ENCODE measurements at regions not wholly inside any gene's neighbourhood (a gene's known extent, or its start where the extent isn't known, plus 50 kb on each side); places are given as distances from the start of the nearest gene placed in this dataset.

- TF ChIP-seq, protein P1, sequence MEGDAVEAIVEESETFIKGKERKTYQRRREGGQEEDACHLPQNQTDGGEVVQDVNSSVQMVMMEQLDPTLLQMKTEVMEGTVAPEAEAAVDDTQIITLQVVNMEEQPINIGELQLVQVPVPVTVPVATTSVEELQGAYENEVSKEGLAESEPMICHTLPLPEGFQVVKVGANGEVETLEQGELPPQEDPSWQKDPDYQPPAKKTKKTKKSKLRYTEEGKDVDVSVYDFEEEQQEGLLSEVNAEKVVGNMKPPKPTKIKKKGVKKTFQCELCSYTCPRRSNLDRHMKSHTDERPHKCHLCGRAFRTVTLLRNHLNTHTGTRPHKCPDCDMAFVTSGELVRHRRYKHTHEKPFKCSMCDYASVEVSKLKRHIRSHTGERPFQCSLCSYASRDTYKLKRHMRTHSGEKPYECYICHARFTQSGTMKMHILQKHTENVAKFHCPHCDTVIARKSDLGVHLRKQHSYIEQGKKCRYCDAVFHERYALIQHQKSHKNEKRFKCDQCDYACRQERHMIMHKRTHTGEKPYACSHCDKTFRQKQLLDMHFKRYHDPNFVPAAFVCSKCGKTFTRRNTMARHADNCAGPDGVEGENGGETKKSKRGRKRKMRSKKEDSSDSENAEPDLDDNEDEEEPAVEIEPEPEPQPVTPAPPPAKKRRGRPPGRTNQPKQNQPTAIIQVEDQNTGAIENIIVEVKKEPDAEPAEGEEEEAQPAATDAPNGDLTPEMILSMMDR (IDR thresholded peaks at IDR 0.05) = no peak
- TF ChIP-seq POLR2A (IDR thresholded peaks at IDR 0.05) (no peak), POLR2AphosphoS5 (IDR thresholded peaks at IDR 0.05) (no peak), EP300 (IDR thresholded peaks at IDR 0.05) (no peak)
These were observed 261.5 kb upstream of the DSEL start for GRCh38 chr18:67778016-67778415.

Data from upper lobe of left lung (tissue), 4 donors.